NB4 (cell line): ENCODE measurements at regions not wholly inside any gene's neighbourhood (a gene's known extent, or its start where the extent isn't known, plus 50 kb on each side); places are given as distances from the start of the nearest gene placed in this dataset.

Source experiments
- DNase-seq: peaks from one replicate; pipeline ENCODE4 v3.0.0; 2010; ENCODE audit warnings: low read depth
- H3K4me3 ChIP-seq: one replicate; pipeline ENCODE4 v1.5.1; 2011; ENCODE audit warnings: mild to moderate bottlenecking, low read depth, low read length, moderate library complexity
- MYC ChIP-seq: IDR thresholded peaks from 2 replicates; pipeline ENCODE4 v1.6.1; 2011; ENCODE audit warnings: low read depth, low read length
- POLR2A ChIP-seq: IDR thresholded peaks from 2 replicates; pipeline ENCODE4 v1.6.1; 2011; ENCODE audit warnings: mild to moderate bottlenecking; ENCODE audit not compliant: insufficient read length; ENCODE audit errors: extremely low read depth
- TF ChIP-seq, protein P1 (sequence below): IDR thresholded peaks from one replicate; pipeline ENCODE4 v1.5.1; 2012; ENCODE audit warnings: low read depth, low read length
- TF ChIP-seq, protein P2 (sequence below): IDR thresholded peaks from 2 replicates; pipeline ENCODE4 v1.6.1; 2011; ENCODE audit warnings: low read depth, low read length

- H3K4me3 ChIP-seq: no peak overlapping the region
- no peak for DNase-seq
- TF ChIP-seq POLR2A: no peak
- TF ChIP-seq, protein P1, sequence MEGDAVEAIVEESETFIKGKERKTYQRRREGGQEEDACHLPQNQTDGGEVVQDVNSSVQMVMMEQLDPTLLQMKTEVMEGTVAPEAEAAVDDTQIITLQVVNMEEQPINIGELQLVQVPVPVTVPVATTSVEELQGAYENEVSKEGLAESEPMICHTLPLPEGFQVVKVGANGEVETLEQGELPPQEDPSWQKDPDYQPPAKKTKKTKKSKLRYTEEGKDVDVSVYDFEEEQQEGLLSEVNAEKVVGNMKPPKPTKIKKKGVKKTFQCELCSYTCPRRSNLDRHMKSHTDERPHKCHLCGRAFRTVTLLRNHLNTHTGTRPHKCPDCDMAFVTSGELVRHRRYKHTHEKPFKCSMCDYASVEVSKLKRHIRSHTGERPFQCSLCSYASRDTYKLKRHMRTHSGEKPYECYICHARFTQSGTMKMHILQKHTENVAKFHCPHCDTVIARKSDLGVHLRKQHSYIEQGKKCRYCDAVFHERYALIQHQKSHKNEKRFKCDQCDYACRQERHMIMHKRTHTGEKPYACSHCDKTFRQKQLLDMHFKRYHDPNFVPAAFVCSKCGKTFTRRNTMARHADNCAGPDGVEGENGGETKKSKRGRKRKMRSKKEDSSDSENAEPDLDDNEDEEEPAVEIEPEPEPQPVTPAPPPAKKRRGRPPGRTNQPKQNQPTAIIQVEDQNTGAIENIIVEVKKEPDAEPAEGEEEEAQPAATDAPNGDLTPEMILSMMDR: no peak
These were observed 69.0 kb upstream of the TAF1B start for GRCh38 chr2:9774266-9774665.

GRCh38 chr2:9775351-9775750, 67.9 kb upstream of the TAF1B start:
- H3K4me3 ChIP-seq: no peak overlapping the region
- DNase-seq: no peak
- TF ChIP-seq POLR2A (no peak), MYC (no peak)
- TF ChIP-seq, protein P2, sequence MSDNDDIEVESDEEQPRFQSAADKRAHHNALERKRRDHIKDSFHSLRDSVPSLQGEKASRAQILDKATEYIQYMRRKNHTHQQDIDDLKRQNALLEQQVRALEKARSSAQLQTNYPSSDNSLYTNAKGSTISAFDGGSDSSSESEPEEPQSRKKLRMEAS: no peak
- TF ChIP-seq, protein P1: no peak

DNA sequence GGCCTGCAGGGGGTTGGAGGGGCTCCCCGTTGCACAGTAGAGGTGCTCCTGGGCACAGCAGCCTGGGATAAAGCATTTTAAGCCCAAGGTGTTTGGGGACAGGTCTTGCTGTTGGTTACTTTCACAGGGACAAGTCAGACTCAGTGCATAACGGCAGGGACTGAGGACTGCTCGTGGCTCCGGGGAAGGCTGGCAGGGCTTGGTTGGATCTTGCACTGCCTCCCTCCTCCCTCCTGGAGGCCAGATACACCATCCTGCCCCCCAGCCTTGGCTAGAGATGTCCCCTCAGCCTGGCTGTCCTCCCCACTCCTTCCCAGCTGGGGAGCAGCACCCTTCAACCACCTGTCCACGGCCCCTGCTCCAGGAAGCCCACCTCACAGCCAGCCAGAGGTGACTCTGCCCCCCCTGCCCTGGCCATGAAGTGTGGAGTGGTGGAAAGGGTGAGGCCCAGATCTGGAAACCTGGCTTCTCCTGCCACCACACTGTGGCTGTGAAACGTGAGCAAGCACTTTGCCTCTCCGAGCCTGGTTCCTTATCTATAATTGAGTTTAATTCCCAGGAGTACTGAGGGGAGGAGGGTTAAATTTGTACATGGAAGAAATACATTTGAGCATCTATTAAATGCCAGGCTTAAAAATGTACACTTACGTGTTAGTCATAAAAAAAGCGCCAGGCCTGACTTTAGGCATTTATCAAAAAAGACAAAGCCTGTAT, 67.1 kb upstream of the TAF1B start:
- DNase-seq: no peak
- TF ChIP-seq POLR2A (no peak), MYC (no peak)
- TF ChIP-seq, protein P2: no peak
- TF ChIP-seq, protein P1: no peak
- no peak overlapping the region for H3K4me3 ChIP-seq

- no peak for DNase-seq
- H3K4me3 ChIP-seq: no peak overlapping the region
- TF ChIP-seq, protein P1: no peak
- no peak for TF ChIP-seq MYC
- TF ChIP-seq POLR2A: no peak
- TF ChIP-seq, protein P2: no peak
These were observed 66.2 kb upstream of the TAF1B start for GRCh38 chr2:9777081-9777480.

GRCh38 chr2:9778012-9778411, 65.3 kb upstream of the TAF1B start:
- H3K4me3 ChIP-seq: no peak overlapping the region
- TF ChIP-seq POLR2A: no peak
- TF ChIP-seq, protein P1: peak; percentile 68
- peak; percentile 71 for TF ChIP-seq MYC
- TF ChIP-seq, protein P2: peak; percentile 79
- peak; percentile 54 for DNase-seq
